GM21381 (cell line): ENCODE measurements at regions not wholly inside any gene's neighbourhood (a gene's known extent, or its start where the extent isn't known, plus 50 kb on each side); places are given as distances from the start of the nearest gene placed in this dataset.
A peak's percentile ranks its signal among the peaks of the same experiment; 100 is the strongest.

Experiments used
- ATAC-seq: cut with Tn5 transposase; IDR thresholded peaks from one replicate; pipeline ENCODE4 v1.9.1; 2021; ENCODE audit warnings: mild to moderate bottlenecking, moderate library complexity; ENCODE audit not compliant: unreplicated experiment

- peak; percentile 75 for ATAC-seq
Observed at GRCh38 chr5:82351754-82352145, 73.6 kb upstream of the RPS23 start.

GRCh38 chr5:82351297-82351696 is 73.1 kb upstream of the RPS23 start:
- no peak for ATAC-seq

- no peak for ATAC-seq
Observed at GRCh38 chr5:82349652-82350051, 71.5 kb upstream of the RPS23 start.

- no peak for ATAC-seq
Observed at GRCh38 chr5:82348784-82349425, 70.8 kb upstream of the RPS23 start.

GRCh38 chr5:82347201-82347865 is 69.2 kb upstream of the RPS23 start:
- ATAC-seq, result no peak

GRCh38 chr5:82346399-82347165 is 68.4 kb upstream of the RPS23 start:
- no peak for ATAC-seq

GRCh38 chr5:82345108-82345507 is 67.0 kb upstream of the RPS23 start:
- no peak for ATAC-seq

- ATAC-seq, result no peak
Observed at GRCh38 chr5:82341325-82341724, 63.2 kb upstream of the RPS23 start.

GRCh38 chr5:82340799-82341198 is 62.6 kb upstream of the RPS23 start:
- no peak for ATAC-seq

GRCh38 chr5:82339792-82340191 is 61.6 kb upstream of the RPS23 start:
- ATAC-seq, result no peak

- no peak for ATAC-seq
Observed at GRCh38 chr5:82338771-82339373, 60.7 kb upstream of the RPS23 start.

- ATAC-seq, result no peak
Observed at GRCh38 chr5:82336959-82337351, 58.8 kb upstream of the RPS23 start.

GRCh38 chr5:82336226-82336958 is 58.2 kb upstream of the RPS23 start:
- ATAC-seq, result no peak

GRCh38 chr5:82335806-82336205 is 57.7 kb upstream of the RPS23 start:
- no peak for ATAC-seq

GRCh38 chr5:82334856-82335255 is 56.7 kb upstream of the RPS23 start:
- ATAC-seq, result no peak

- ATAC-seq, result no peak
Observed at GRCh38 chr5:82334085-82334692, 56.0 kb upstream of the RPS23 start.

- ATAC-seq, result no peak
Observed at GRCh38 chr5:82332886-82333615, 54.9 kb upstream of the RPS23 start.

GRCh38 chr5:82332064-82332855 is 54.1 kb upstream of the RPS23 start:
- ATAC-seq, result no peak

GRCh38 chr5:82331557-82331956 is 53.4 kb upstream of the RPS23 start:
- no peak for ATAC-seq
